ENCODE measurements at regions not wholly inside any gene's neighbourhood (a gene's known extent, or its start where the extent isn't known, plus 50 kb on each side); places are given as distances from the start of the nearest gene placed in this dataset.

DNA sequence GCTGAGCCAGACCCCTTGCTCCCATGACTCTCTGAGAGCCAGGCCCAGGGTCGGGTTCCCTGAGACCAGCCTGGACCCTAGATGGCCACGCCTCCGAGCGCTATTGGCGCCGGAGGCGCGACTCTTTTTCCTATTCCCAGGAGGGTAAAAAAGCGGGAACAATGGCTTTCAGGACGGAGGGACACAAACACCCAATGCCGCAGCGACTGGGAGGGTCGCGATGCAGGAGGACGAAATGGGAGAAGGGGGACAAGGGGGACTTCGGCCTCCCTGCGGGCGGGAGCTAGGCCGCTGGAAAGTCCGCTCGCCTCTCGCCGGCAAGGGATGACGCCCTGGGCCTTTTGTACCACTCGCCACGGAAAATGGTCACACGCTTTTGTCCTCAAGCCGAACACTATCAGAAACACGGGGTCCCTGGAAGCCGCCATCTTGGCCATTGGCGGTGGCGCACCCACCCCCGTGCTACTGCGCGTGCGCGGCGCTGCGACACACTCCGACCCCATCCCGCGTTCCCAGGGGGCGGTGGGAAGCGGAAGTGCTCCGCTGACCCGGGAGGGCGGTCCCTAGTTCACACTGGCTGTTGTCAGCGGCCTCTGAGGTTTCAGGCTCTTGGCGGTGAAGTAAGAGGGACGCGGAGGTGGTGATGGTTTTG lies 98.4 kb downstream of the ZNF674 start (continued):
- TF ChIP-seq, protein P1, sequence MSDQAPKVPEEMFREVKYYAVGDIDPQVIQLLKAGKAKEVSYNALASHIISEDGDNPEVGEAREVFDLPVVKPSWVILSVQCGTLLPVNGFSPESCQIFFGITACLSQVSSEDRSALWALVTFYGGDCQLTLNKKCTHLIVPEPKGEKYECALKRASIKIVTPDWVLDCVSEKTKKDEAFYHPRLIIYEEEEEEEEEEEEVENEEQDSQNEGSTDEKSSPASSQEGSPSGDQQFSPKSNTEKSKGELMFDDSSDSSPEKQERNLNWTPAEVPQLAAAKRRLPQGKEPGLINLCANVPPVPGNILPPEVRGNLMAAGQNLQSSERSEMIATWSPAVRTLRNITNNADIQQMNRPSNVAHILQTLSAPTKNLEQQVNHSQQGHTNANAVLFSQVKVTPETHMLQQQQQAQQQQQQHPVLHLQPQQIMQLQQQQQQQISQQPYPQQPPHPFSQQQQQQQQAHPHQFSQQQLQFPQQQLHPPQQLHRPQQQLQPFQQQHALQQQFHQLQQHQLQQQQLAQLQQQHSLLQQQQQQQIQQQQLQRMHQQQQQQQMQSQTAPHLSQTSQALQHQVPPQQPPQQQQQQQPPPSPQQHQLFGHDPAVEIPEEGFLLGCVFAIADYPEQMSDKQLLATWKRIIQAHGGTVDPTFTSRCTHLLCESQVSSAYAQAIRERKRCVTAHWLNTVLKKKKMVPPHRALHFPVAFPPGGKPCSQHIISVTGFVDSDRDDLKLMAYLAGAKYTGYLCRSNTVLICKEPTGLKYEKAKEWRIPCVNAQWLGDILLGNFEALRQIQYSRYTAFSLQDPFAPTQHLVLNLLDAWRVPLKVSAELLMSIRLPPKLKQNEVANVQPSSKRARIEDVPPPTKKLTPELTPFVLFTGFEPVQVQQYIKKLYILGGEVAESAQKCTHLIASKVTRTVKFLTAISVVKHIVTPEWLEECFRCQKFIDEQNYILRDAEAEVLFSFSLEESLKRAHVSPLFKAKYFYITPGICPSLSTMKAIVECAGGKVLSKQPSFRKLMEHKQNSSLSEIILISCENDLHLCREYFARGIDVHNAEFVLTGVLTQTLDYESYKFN (CRISPR knock-in tag; conservative IDR thresholded peaks at IDR 0.05) = peak; percentile 5; the same call in 1 of the 2 replicates
- TF ChIP-seq CAMTA2 (CRISPR knock-in tag; IDR thresholded peaks at IDR 0.05; ENCODE audit: borderline replicate concordance) (no peak), ZFP1 (CRISPR knock-in tag; IDR thresholded peaks at IDR 0.05) (no peak), ZNF772 (CRISPR knock-in tag; IDR thresholded peaks at IDR 0.05) (no peak), ATAD3A (CRISPR knock-in tag; IDR thresholded peaks at IDR 0.05) (no peak), NFE2L2 (IDR thresholded peaks at IDR 0.05; ENCODE audit: low read length) (no peak), MYNN (CRISPR knock-in tag; IDR thresholded peaks at IDR 0.05; ENCODE audit: low read depth) (no peak), NR2C2 (CRISPR knock-in tag; IDR thresholded peaks at IDR 0.05; ENCODE audit: borderline replicate concordance) (peak; percentile 97), ZNF225 (CRISPR knock-in tag; IDR thresholded peaks at IDR 0.05) (no peak), SIN3A (IDR thresholded peaks at IDR 0.05; ENCODE audit: borderline replicate concordance, low read depth, low read length) (no peak; the same call in 1 of the 2 replicates), NFATC3 (CRISPR knock-in tag; IDR thresholded peaks at IDR 0.05) (no peak), HMG20B (CRISPR knock-in tag; conservative IDR thresholded peaks at IDR 0.05) (no peak), SOX5 (CRISPR knock-in tag; IDR thresholded peaks at IDR 0.05; ENCODE audit: borderline replicate concordance) (no peak)
- TF ChIP-seq, protein P2, sequence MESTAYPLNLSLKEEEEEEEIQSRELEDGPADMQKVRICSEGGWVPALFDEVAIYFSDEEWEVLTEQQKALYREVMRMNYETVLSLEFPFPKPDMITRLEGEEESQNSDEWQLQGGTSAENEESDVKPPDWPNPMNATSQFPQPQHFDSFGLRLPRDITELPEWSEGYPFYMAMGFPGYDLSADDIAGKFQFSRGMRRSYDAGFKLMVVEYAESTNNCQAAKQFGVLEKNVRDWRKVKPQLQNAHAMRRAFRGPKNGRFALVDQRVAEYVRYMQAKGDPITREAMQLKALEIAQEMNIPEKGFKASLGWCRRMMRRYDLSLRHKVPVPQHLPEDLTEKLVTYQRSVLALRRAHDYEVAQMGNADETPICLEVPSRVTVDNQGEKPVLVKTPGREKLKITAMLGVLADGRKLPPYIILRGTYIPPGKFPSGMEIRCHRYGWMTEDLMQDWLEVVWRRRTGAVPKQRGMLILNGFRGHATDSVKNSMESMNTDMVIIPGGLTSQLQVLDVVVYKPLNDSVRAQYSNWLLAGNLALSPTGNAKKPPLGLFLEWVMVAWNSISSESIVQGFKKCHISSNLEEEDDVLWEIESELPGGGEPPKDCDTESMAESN (CRISPR knock-in tag; conservative IDR thresholded peaks at IDR 0.05) = no peak
- TF ChIP-seq, protein P3, sequence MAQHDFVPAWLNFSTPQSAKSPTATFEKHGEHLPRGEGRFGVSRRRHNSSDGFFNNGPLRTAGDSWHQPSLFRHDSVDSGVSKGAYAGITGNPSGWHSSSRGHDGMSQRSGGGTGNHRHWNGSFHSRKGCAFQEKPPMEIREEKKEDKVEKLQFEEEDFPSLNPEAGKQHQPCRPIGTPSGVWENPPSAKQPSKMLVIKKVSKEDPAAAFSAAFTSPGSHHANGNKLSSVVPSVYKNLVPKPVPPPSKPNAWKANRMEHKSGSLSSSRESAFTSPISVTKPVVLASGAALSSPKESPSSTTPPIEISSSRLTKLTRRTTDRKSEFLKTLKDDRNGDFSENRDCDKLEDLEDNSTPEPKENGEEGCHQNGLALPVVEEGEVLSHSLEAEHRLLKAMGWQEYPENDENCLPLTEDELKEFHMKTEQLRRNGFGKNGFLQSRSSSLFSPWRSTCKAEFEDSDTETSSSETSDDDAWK (CRISPR knock-in tag; IDR thresholded peaks at IDR 0.05) = no peak
- TF ChIP-seq, protein P4, sequence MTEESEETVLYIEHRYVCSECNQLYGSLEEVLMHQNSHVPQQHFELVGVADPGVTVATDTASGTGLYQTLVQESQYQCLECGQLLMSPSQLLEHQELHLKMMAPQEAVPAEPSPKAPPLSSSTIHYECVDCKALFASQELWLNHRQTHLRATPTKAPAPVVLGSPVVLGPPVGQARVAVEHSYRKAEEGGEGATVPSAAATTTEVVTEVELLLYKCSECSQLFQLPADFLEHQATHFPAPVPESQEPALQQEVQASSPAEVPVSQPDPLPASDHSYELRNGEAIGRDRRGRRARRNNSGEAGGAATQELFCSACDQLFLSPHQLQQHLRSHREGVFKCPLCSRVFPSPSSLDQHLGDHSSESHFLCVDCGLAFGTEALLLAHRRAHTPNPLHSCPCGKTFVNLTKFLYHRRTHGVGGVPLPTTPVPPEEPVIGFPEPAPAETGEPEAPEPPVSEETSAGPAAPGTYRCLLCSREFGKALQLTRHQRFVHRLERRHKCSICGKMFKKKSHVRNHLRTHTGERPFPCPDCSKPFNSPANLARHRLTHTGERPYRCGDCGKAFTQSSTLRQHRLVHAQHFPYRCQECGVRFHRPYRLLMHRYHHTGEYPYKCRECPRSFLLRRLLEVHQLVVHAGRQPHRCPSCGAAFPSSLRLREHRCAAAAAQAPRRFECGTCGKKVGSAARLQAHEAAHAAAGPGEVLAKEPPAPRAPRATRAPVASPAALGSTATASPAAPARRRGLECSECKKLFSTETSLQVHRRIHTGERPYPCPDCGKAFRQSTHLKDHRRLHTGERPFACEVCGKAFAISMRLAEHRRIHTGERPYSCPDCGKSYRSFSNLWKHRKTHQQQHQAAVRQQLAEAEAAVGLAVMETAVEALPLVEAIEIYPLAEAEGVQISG (CRISPR knock-in tag; IDR thresholded peaks at IDR 0.05) = peak; percentile 65
- TF ChIP-seq, protein P5, sequence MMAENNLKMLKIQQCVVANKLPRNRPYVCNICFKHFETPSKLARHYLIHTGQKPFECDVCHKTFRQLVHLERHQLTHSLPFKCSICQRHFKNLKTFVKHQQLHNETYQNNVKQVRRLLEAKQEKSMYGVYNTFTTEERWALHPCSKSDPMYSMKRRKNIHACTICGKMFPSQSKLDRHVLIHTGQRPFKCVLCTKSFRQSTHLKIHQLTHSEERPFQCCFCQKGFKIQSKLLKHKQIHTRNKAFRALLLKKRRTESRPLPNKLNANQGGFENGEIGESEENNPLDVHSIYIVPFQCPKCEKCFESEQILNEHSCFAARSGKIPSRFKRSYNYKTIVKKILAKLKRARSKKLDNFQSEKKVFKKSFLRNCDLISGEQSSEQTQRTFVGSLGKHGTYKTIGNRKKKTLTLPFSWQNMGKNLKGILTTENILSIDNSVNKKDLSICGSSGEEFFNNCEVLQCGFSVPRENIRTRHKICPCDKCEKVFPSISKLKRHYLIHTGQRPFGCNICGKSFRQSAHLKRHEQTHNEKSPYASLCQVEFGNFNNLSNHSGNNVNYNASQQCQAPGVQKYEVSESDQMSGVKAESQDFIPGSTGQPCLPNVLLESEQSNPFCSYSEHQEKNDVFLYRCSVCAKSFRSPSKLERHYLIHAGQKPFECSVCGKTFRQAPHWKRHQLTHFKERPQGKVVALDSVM (CRISPR knock-in tag; IDR thresholded peaks at IDR 0.05) = no peak
